Vagina (tissue), 2 donors: ENCODE measurements at regions not wholly inside any gene's neighbourhood (a gene's known extent, or its start where the extent isn't known, plus 50 kb on each side); places are given as distances from the start of the nearest gene placed in this dataset.

ENCODE experiments used
- DNase-seq, 2 donors: peaks; one replicate each; pipeline ENCODE4 v3.0.0-alpha.2; 2017; ENCODE audit errors: extremely low spot score in 2 of 2
- H3K27ac ChIP-seq: fragments of 200-600 bp; sonication (generic); one replicate; pipeline ENCODE4 v1.5.1; 2019
- H3K27me3 ChIP-seq: fragments of 200-600 bp; sonication (generic); one replicate; pipeline ENCODE4 v1.5.1; 2019
- H3K36me3 ChIP-seq, 2 donors: fragments of 200-600 bp; sonication (generic); one replicate each; pipeline ENCODE4 v1.5.1; 2017 to 2019
- H3K4me1 ChIP-seq: fragments of 200-600 bp; sonication (generic); one replicate; pipeline ENCODE4 v1.5.1; 2019
- H3K4me3 ChIP-seq, 2 donors: fragments of 200-600 bp; sonication (generic); 1 replicate in 1 of 2; 2 replicates in 1 of 2; pipeline ENCODE4 v1.5.1; 2016 to 2019
- H3K9me3 ChIP-seq: fragments of 200-600 bp; sonication (generic); one replicate; pipeline ENCODE4 v1.5.1; 2019
- POLR2A ChIP-seq, 2 donors: fragments of 450-650 bp; IDR thresholded peaks; one replicate each; pipeline ENCODE4 v1.6.1; 2017; ENCODE audit warnings: antibody characterized with exemption in 2 of 2, mild to moderate bottlenecking in 2 of 2, moderate library complexity in 2 of 2
- POLR2AphosphoS5 ChIP-seq, 2 donors: sonication (generic); formaldehyde crosslinking; IDR thresholded peaks; one replicate each; pipeline ENCODE4 v1.9.0; 2017; ENCODE audit warnings: antibody characterized with exemption in 2 of 2, mild to moderate bottlenecking in 2 of 2, low read depth in 1 of 2; ENCODE audit not compliant: insufficient read depth in 1 of 2
- intact Hi-C: fragments of 100-400 bp; cut with DNase I; formaldehyde crosslinking; loops from one replicate; pipeline ENCODE4 v1.15.1; 2023
- TF ChIP-seq, protein P1 (sequence below), 3 experiments: fragments of 450-650 bp in 2 of 3; fragments of 200-600 bp in 1 of 3; sonication (generic) in 1 of 3; IDR thresholded peaks; one replicate each; pipeline ENCODE4 v1.5.1; 2017 to 2019; ENCODE audit warnings: antibody characterized with exemption in 3 of 3, mild to moderate bottlenecking in 2 of 3, moderate library complexity in 2 of 3

- DNase-seq: no peak
- Histone ChIP-seq H3K36me3 (no peaks in the 10 kb centered on the region), H3K27ac (no peak overlapping the region), H3K27me3 (no peaks in the 10 kb centered on the region), H3K9me3 (no peaks in the 10 kb centered on the region), H3K4me1 (no peaks in the 10 kb centered on the region), H3K4me3 (no peak overlapping the region)
- intact Hi-C loops: no loop called here
- no peak for TF ChIP-seq POLR2A (IDR thresholded peaks at IDR 0.05)
- TF ChIP-seq, protein P1, sequence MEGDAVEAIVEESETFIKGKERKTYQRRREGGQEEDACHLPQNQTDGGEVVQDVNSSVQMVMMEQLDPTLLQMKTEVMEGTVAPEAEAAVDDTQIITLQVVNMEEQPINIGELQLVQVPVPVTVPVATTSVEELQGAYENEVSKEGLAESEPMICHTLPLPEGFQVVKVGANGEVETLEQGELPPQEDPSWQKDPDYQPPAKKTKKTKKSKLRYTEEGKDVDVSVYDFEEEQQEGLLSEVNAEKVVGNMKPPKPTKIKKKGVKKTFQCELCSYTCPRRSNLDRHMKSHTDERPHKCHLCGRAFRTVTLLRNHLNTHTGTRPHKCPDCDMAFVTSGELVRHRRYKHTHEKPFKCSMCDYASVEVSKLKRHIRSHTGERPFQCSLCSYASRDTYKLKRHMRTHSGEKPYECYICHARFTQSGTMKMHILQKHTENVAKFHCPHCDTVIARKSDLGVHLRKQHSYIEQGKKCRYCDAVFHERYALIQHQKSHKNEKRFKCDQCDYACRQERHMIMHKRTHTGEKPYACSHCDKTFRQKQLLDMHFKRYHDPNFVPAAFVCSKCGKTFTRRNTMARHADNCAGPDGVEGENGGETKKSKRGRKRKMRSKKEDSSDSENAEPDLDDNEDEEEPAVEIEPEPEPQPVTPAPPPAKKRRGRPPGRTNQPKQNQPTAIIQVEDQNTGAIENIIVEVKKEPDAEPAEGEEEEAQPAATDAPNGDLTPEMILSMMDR (IDR thresholded peaks at IDR 0.05): no peak
- no peak for TF ChIP-seq POLR2AphosphoS5 (IDR thresholded peaks at IDR 0.05; ENCODE audit: insufficient read depth in 1 of 2, low read depth in 1 of 2)
Measured at GRCh38 chr3:87765256-87765655, 293.5 kb downstream of the CGGBP1 start.

GRCh38 chr3:87761795-87762194 lies 297.0 kb downstream of the CGGBP1 start:
- TF ChIP-seq, protein P1 (IDR thresholded peaks at IDR 0.05): no peak
- TF ChIP-seq POLR2A (IDR thresholded peaks at IDR 0.05) (no peak), POLR2AphosphoS5 (IDR thresholded peaks at IDR 0.05; ENCODE audit: insufficient read depth in 1 of 2, low read depth in 1 of 2) (no peak)
- H3K4me1 ChIP-seq: no peaks in the 10 kb centered on the region
- H3K36me3 ChIP-seq: no peaks in the 10 kb centered on the region
- H3K9me3 ChIP-seq: no peaks in the 10 kb centered on the region
- no peaks in the 10 kb centered on the region for H3K27me3 ChIP-seq
- no peak overlapping the region for H3K27ac ChIP-seq
- intact Hi-C loops: no loop called here
- H3K4me3 ChIP-seq: no peak overlapping the region
- DNase-seq: no peak

GRCh38 chr3:87761341-87761740 lies 297.5 kb downstream of the CGGBP1 start:
- intact Hi-C loops: no loop called here
- no peak for DNase-seq
- no peaks in the 10 kb centered on the region for H3K9me3 ChIP-seq
- TF ChIP-seq, protein P1 (IDR thresholded peaks at IDR 0.05): no peak
- TF ChIP-seq POLR2A (IDR thresholded peaks at IDR 0.05) (no peak), POLR2AphosphoS5 (IDR thresholded peaks at IDR 0.05; ENCODE audit: insufficient read depth in 1 of 2, low read depth in 1 of 2) (no peak)
- H3K27ac ChIP-seq: no peak overlapping the region
- no peak overlapping the region for H3K4me3 ChIP-seq
- H3K27me3 ChIP-seq: no peaks in the 10 kb centered on the region
- no peaks in the 10 kb centered on the region for H3K36me3 ChIP-seq
- no peaks in the 10 kb centered on the region for H3K4me1 ChIP-seq

- TF ChIP-seq, protein P1 (IDR thresholded peaks at IDR 0.05): no peak
- TF ChIP-seq POLR2AphosphoS5 (IDR thresholded peaks at IDR 0.05; ENCODE audit: insufficient read depth in 1 of 2, low read depth in 1 of 2) (no peak), POLR2A (IDR thresholded peaks at IDR 0.05) (no peak)
- intact Hi-C loops: no loop called here
- no peaks in the 10 kb centered on the region for H3K36me3 ChIP-seq
- H3K4me1 ChIP-seq: no peaks in the 10 kb centered on the region
- no peak overlapping the region for H3K27ac ChIP-seq
- no peak for DNase-seq
- no peaks in the 10 kb centered on the region for H3K9me3 ChIP-seq
- no peak overlapping the region for H3K4me3 ChIP-seq
- no peaks in the 10 kb centered on the region for H3K27me3 ChIP-seq
Measured at GRCh38 chr3:87756616-87757015, 302.2 kb downstream of the CGGBP1 start.

GRCh38 chr3:87755852-87756251 lies 303.0 kb downstream of the CGGBP1 start:
- intact Hi-C loops: no loop called here
- Histone ChIP-seq H3K9me3 (no peaks in the 10 kb centered on the region), H3K36me3 (no peaks in the 10 kb centered on the region), H3K27ac (no peak overlapping the region), H3K27me3 (no peaks in the 10 kb centered on the region), H3K4me1 (no peaks in the 10 kb centered on the region), H3K4me3 (no peak overlapping the region)
- no peak for DNase-seq
- TF ChIP-seq POLR2AphosphoS5 (IDR thresholded peaks at IDR 0.05; ENCODE audit: insufficient read depth in 1 of 2, low read depth in 1 of 2): no peak
- no peak for TF ChIP-seq POLR2A (IDR thresholded peaks at IDR 0.05)
- TF ChIP-seq, protein P1 (IDR thresholded peaks at IDR 0.05): no peak
